ENCODE measurements at regions not wholly inside any gene's neighbourhood (a gene's known extent, or its start where the extent isn't known, plus 50 kb on each side); places are given as distances from the start of the nearest gene placed in this dataset.
"Not testable (repeated sequence)": the region's sequence is repeated elsewhere in the genome, so short reads cannot be mapped to it uniquely, and the experiment has no call there.

DNA sequence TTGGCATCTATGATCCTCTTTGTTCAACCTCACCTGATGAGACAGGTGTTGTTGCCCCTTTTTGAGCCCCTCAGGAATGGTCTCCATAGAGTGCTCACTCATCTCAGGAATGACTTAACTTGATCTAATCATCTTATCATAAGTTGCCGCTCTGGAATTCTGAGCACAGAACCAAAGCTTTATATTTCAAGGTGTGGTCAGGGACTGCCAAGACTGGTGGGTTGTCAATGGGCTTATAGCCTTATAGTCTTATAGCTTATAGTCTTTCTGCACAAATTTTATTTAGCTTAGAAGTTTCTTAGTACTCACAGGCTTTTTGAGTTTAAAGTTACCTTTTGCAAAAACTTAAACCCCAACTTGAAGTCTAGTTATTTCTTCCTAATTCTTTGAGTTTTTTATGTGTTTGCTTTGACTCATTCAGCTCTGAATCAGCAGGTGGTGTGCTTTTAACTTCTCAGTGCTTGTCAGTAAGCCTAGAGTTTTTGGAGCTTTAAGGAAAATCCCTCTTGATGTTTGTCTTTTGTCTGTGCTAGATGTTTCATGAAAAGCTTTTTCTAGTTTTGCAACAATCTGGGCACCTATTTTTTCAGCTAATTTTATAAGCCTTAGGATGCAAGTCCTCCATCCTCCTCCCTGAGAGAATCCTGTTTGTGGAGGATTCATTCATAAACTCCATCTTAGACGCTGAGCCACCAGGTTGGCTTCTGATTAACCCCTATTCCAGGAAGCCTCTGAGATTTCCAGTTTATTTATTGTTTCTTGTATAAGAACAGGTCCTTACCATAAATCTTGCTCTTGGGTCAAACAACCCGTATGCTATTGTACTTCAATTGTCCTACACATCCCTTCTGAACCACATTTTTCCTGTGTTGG is 72.3 kb upstream of the SSTR4 start:
- no peak for DNase-seq

DNA sequence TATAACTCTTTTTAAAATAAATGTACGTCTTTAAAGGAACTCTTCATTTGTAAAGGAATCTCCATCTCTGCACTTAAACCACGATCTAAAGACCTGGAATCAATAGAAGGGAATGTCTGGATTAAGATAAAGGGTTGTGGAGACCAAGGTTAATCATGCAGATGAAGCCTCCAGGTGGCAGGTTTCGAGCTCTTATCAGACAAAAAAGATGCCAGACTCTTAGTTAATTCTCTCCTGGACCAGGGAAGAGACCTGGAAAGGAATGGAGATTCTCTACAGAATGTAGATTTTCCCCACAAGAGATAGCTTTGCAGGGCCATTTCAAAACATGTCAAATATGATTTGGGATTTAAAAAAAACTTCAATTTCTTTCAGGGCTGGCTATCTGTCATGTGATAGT is 71.5 kb upstream of the SSTR4 start:
- DNase-seq, result no peak

DNA sequence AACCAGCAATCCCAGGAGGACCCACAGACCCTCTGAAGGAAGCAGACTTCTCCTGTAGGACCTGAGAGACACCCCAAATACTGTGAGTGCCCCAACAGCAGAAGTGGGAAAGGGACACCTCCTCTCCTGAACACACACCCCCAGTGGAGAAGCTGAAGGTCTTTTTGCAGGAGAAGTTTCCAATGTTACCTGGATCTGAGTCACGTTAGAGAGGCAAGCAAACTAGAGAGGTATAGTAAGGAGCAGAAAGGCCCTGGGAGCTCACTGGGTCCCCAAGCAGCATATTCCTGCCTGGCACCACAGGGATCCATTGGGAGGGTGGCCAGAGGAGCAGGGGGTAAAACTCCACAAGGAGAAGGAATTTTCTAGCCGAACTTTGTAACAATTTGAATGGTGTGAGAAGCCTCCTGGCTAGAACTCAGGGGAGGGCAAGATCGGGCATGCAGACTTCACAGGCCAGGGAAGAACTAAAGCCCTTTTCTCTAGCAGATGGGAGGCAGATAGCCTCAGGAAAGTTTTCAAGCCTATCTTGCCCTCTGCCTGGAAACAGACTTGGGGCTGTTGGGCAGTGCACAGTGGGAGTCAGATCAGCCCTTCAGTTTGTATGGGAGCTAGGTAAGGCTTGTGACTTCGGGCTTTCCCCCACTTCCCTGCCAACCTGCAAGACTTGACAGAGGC is 68.2 kb upstream of the SSTR4 start:
- no peak for DNase-seq

DNA sequence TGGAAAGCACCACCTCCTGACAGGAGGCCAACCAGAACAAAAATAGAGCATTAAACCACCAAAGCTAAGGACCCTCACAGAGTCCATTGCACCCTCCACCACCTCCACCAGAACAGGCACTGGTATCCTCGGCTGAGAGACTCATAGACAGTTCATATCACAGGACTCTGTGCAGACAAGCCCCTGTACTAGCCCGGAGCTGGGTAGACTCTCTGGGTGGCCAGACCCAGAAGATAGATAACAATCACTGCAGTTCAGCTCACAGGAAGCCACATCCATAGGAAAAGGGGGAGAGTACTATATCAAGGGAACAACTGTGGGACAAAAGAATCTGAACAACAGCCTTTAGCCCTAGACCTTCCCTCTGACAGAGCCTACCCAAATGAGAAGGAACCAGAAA is 67.4 kb upstream of the SSTR4 start:
- not testable (repeated sequence) for DNase-seq

DNA sequence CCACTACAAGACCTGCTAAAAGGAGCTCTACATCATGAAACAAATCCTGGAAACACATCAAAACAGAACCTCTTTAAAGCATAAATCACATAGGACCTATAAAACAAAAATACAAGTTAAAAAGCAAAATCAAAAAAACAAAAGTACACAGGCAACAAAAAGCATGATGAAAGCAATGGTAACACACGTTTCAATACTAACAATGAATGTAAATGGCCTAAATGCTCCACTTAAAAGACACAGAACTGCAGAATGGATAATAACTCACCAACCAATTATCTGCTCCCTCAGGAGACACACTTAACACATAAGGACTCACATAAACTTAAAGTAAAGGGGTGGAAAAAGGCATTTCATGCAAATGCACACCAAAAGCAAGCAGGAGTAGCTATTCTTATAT is 66.1 kb upstream of the SSTR4 start:
- not testable (repeated sequence) for DNase-seq

DNA sequence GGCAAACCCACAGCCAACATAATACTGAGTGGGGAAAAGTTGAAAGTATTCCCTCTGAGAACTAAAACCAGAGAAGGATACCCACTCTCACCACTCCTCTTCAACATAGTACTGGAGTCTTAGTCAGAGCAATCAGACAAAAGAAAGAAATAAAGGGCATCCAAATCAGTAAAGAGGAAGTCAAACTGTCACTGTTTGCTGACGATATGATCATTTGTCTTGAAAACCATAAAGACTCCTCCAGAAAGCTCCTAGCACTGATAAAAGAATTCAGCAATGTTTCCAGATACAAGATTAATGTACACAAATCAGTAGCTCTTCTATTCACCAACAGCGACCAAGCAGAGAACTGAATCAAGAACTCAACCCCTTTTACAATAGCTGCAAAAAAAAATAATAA is 64.0 kb upstream of the SSTR4 start:
- not testable (repeated sequence) for DNase-seq

DNA sequence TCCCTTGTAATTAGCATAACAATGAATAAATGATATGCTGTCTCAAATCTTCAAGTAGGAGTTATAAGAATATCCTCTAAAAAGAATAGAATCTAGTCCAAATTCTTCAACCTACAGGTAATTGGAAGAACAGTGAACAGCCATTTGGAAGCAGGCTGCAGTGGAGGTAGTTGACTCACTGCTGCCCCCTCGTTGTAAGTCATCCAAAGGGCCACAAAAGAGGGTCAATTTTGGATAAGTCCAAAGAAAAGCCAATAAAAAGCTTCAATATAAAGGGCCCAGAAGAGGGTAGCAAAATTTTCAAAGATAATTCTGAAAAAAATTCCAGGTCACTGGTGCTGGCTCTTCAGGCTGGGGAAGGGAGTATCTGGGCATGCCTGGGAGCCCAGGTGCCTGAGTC is 60.8 kb upstream of the SSTR4 start:
- no peak for DNase-seq

DNA sequence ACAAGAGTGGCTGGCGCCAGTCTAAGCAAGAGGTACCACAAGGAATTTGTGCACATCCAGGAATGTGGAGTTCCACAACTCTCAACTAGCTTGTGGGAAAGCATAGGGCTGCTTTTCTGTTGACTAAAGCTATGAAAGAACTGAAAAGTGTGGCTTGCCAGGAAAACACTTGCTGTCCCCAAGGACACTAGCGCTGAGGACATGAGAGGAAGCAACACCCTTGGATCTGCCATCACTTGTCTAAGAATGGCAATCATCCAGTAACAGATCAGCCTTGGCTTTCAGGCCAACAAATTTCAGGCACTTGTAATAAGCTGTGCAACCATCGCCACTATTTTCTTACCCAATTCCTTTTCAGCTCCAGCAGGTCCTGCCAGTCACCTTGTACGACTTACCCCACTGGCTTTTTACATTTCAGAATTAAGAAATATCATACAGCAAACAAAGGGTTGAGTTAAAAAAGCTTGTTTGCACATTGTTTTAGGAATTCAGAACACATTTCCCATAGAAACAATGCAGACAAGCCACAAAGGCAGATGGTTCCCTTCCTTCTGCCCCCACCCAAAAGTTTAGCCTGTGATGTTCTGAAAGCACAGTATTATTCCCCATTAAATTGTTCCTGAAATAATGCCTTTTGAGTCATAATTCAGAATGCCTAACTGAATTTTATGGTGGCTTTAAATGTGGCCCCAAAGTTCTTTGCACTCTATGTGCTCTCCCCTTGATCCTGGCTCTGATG is 57.9 kb upstream of the SSTR4 start:
- DNase-seq, result no peak

DNA sequence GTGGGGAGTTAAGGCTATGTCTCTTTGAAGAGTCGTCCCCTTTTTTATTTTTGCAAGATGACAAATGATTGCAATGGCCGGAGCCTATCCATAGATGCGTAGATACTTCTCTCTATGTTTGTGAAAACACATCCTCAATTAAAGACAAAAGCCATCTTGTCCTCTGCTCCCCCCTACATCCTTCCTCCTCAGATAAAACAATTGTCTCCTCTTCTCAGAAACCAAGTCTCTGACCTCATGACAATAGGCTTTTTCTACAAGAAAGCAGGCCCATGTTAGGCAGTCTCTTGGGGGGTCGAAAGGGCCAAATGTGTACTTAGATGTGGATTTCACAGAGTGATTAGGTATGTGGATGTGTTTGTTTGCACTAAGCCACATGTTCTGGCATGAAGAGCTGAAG is 51.1 kb upstream of the SSTR4 start:
- DNase-seq, result no peak

DNA sequence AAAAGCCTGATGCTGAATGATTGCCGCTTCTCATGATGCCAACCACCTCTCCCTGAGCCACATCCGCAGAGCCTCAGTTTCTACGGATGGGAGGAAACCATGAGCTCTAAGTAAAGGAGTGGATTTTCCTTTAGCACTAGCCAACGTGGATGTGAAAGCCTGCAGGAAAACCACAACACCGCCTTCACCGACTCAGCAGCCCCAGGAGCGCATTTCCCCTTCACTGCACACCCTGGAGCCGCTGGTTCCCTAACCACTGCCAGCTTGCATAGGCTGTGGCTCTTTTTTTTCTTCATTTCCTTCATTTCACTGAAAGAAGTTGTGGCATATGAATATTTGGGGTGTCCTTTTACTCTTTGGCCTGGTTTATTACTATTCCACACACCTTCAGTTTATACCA is 50.5 kb upstream of the SSTR4 start:
- peak; percentile 26 for DNase-seq

DNA sequence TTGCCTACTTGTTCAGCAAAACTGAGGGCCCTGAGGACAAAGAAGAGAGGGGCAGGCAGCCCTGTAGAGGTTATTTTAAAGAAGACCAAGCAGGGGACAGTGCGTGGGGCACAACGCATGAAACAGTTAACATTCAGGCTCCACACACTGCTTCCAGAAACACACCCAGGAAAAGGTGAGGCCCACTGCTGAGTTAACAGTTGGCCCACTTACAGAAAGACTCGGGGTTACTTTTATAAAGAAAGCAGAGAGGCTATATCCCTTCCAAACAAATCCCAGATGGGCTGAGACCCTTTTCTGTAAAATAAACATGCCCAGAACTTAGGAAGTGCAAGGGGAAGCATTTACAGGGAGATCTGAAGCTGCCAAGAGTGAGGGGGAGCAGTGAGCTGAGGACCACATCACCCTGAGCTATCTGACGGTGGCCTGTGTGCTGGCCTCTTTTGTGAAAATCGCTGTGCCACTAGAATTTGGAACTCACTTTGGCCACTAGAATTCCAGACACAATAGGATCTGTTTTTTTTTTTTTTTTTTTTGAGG is 49.8 kb upstream of the SSTR4 start:
- DNase-seq, result no peak

All from fibroblast of skin of abdomen (primary cell).